GM21515 (cell line): ENCODE measurements at regions not wholly inside any gene's neighbourhood (a gene's known extent, or its start where the extent isn't known, plus 50 kb on each side); places are given as distances from the start of the nearest gene placed in this dataset.

Source experiments
- ATAC-seq: cut with Tn5 transposase; IDR thresholded peaks from one replicate; pipeline ENCODE4 v1.9.1; 2021; ENCODE audit not compliant: unreplicated experiment

DNA sequence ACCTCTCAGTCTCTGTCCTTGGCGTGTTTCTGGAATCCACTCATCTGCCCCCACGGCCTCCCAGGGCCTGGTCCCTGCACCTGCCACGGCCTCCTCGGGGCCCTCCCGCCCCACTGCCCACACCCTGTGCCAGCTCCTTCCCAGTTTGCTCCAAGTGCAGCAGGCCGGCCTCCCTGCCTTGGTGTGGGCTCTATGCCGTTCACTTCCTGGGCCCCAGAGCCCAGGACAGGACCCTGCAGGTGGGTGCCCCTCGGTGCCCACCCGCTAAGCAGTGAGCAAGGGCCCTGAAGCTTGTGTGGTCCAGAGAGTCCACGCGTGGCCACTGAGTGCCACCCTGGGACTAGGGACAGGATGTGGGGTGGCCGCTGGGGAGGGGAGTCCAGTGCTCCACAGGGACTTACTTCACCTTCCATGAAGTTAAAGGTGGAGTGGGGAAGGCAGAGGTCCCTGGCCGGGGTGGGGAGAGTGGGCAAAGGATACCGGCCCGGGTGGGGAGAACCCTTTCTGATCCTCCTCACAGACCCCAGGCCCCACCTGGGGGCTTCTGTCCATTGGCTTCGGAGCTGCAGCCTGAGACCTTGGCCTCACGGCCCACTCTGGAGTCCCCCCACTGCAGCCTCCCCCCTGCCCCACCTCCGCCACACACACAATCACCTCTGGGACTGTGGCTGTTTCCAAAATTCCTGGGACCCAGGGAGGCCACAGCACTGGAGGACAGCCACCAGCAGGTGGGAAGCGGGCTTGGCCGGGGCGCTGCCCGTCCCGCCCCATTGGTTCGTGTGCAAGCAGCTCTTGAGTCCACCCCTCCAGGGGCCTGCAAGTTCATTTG, 60.0 kb upstream of the NKX1-1 start:
- no peak for ATAC-seq

DNA sequence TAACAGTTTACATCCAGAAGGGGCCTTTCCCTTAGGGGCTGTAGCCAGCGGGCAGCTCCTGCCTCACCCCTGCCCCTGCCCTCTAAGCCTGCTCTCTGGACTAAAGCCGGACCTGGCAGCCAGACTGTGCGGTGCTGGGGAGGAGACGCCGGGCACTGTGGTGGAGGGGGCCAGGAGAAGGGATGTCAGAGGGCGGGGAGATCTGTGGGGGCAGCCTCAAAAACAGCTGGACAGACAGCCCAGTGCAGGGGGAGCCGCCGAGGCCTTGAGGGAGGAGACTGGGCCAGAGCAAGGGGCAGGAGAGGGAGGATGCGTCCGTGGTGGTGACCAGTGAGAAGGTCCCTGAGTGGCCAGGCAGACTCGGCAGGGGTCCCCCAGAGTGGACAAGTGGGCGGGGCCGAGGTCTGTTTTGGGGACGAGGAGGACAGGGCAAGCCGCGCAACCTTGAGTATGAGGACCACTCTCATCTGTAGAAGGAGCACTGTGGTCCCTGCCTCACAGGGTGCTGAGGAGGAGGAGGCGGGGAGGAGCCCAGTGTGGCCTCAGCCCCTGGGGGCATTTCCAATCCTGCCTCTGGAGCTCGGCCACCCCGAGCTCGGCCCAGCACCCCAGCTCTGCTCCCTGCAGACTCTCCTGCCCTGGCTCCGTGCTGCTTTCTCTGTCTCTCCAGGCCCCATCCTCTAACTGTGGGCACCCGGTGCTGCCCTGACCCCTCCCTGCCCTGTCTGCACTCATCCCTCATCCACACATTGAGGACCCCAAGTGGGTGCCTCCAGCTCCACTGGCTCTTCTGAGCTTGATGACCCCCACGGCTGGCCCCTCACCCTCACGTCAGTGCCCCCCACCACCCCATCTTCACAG, 59.2 kb upstream of the NKX1-1 start:
- no peak for ATAC-seq

DNA sequence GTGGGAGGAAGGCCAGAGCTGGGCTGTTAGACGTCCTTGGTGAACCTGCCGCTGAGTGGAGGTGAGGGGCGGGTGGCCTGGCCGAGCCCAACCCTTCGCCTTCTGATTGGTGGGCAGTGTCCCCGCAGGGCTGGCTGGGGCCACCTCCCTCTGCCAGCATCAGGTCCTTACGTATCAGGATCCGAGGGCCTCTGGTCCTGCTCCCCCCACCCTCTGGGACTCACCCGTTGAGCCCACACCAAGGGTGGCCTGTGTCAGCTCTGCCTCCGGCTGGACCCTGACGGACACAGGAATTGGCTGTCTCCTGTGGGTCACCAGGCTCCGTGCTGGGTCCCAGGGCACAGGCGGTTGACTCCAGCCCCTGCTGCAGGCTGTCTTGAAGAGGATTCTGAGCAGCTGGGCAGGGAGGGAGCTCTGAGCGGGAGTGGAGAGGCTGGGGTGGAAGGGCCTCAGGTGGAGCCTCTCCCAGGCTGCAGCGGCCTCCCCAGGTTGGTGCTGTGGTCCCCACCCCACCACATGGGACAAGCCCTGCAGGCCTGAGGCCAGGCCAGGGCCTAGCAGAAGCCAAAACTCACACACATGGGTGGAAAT, 58.4 kb upstream of the NKX1-1 start:
- ATAC-seq, result no peak

DNA sequence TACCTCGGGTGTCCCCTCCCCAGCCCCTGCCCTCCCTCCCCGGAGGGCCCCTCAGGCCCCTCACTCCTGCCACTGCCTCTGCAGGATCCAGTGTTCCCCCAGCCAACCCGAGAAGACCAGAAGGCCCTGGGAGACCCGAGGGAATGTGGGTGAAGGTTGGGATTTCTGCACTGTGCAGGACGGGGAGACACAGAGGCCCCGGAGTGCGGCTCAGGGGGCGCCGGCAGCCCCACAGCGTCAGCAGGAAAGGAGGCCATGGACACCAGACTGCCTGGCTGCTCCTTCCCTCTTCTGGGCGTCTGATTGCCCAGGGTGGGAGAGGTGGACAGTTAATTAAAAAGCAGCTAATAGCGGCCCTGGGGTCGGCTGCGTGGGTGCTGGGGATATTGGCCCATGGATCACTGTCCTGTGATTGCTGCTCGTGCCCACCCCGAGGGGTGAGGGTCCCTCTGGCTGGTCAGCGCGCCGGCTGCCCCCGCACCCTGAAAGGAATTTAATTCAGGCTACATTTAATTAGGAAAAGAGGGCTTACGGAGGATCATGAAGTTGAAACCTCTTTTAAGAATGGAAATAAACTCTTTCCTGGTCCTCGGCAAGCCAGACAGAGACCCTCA, 57.8 kb upstream of the NKX1-1 start:
- no peak for ATAC-seq

DNA sequence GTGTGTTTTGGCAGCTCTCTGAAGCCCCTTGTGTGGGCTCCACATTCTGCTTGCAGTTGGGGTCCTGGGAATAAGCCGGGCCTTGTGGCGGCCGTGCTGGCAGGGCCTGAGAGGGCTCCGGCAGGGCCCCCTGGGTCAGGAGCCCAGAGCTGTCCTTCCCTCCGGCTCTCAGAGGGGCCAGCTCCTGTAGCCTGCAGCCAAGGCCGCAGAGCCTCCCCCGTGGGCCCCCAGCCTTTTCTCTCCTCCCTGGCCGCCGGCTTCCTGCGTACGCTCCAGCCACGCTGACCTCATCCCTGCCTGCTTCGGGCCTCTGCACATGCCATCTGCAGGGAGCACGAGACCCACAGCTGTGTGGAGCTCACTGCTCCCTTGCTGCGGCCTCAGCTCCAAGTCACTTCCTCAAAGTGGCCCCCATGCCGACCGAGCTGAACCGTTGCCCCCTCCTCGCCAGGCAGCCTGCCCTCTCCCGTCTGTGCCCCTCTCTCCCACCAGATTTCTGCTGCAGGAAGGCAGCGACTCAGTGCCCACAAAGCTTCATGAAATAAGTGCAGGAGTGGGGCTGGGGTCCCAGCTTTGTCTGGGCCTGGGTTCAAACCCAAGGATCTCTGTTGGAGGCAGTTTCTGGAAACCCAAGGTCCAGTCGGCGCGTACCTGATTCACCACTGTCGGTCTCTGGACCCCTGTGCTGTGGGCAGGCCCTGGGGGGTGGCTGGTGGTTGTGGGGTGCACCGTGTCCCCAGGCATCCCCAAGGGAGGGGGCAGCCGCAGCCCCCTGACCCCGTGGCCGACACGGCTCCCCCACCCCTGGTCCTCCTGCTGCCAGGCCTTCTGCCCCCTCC, 57.1 kb upstream of the NKX1-1 start:
- ATAC-seq, result no peak

DNA sequence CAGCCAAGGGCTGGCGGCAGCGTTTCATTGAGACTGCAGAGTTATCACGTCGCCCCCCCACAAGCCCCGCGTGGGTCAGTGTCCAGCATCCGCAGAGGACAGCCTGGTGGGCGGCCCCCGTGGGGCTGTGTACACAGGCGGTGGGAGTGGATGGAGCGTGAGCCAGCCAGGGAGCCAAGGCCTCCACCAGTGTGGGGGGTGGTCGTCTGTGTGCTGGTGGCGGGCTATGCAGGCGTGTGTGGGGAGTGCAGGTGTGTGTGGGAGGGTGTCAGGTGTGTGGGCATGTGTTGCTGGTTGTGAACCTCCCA, 56.5 kb upstream of the NKX1-1 start:
- ATAC-seq, result no peak

DNA sequence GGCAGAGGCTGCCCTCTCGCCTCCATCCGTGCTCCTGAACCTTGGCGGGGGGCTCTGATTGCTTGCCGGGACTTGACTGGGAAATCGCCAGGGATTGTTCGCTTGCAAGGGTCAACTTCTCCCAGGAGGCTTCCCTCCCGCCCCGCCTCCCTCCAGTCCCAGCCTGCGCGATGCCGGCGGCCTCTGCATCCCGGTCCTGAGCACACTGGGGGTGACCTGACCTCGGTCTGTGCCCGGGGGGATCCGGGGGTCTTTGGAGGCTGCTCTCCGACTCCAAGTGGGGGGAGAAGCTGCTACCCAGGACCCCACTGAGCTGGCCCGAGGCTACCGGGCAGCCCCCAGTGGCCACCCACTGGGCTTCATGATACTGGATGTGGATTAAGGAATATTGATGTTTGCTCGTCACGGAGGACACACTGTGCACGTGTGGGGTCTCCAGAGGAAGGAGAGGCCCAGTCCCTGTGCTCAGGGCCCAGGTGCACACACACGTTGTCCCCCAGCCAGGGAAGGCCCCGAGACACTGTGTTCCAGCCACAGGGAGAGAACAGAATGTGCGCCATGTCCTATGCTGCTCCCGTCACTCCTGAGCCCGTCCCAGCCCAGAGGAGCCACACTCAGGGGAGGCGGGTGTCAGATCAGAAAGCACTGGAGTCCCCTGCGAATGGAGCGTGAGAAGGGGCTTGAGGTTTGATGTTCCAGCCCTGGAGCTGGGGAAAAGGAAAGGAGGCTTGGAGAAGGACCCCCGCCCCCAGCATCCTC, 55.9 kb upstream of the NKX1-1 start:
- ATAC-seq, result no peak

DNA sequence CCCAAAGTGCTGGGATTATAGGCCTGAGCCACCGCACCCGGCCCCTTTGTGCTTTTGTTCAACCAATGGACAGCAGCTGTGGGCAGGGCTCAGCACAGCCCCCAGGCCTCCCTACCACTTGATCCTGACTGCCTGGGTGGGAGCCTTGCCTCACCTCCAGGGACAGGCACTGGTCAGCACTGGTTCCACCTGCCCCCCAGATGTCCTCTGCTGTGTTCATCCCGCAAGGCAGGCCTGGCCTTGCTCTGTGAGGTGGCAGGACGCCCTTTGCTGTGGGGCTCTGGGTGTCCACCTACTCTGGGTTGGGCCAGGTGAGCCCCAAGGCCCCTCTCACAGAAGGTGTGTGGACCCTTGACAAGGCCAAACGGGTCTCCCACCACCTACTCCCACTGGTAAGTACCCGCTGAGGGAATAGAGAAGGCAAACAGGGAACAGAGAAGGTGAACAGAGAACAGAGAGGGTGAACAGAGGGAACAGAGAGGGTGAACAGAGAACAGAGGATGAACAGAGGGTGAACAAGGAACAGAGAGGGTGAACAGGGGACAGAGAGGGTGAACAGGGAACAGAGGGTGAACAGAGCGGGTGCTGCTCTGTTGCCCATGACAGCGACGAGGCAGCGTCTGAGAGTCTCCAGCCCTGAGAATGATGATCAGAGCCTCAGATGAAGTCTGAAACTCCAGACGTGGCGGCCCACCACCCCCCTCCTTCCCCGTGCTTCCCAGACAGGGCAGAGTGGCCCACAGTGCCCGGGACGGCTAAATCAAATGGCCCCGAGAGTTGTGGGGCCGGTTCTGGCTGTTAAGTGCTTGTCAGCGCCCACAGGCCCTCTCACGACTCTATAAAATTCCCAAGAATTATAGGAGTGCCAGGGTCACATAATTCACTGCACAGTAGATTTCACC, 55.0 kb upstream of the NKX1-1 start:
- ATAC-seq, result no peak

DNA sequence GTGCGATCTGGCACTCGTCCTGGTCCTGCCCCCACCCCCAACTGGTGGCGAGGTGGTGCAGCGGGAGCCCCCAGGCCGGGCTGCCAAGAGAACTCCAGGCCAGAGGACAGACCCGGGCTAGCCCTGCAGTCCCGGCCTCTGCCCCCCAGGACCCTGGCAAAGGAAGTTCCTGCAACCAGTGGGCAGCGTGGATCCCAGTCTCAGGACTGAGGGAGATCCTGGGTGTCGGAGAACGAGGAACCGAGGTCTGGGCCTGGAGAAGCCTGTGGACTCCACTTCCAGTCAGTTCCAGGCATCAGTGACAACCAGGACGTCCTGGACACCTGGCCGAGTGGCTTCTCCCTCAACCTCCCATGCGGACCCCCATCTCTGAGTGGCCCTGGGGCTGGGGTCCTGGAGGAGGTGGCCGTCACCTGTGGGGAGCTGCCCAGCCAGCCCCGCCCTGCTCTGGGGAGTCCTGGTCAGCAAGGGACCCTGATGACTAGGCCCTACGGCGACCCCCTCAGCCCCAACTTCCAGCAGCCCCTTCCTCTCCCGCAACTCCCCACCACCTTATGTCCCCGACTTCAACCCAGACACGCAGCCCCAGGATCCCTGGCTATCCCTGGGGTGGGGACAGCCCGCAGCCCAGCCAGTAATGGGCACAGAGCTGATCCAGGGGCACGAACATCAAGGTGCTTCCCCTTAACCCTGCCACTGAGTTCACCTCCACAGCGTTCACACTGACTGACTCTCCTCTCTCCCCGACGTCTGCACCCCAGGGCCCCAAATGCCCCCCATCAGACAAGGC, 53.7 kb upstream of the NKX1-1 start:
- no peak for ATAC-seq

DNA sequence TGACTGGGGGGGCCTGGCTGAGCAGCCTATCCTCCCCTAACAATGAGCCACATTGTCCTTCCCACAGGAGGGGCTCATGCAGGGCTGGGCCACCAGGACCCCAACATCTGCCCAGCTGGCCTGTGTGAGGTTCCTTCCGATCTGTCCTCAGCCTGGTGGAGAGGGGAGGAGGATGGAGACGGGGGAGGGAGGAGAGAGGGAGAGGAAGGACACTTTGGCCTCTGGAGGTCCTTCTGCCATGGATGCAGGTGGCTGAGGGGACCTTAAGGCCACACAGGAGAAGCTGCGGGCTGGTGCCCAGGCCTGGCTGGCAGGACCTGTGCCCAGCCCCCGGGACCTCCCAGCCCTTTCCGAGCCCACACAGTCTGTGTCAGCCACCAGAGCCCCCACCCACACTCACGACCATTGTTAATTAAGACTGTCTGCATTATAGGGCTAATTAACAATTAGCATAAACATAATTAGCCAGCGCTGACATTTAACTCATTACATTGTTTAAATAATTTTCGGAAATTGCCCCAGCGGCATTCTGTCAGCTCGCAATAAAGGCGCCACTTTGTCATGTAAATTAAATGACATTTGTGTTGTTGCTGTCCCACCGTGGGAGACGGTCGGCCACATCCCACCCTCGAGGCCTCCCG, 53.0 kb upstream of the NKX1-1 start:
- no peak for ATAC-seq

DNA sequence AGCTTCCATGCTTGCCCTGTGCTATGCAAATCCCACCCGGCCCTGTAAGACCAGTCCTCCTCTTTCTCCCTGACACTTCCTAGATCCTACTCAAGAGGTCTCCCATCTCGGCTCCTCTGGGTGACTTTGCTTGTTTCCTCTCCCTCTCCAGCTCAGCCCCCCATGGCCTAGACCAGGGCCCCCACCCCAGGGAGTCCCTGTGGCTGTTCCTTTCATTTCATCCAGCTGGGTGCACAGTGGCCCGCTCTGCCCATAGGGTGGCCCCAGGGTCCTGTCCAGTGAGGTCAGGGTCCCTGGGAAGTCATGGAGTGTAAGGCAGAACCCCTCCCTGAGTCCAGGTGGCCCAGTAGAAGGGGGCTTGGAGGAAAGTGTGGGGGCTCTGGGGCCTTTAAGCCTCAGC, 52.3 kb upstream of the NKX1-1 start:
- no peak for ATAC-seq
